ENCODE measurements at regions not wholly inside any gene's neighbourhood (a gene's known extent, or its start where the extent isn't known, plus 50 kb on each side); places are given as distances from the start of the nearest gene placed in this dataset.

- ChIA-PET POLR2A (no interaction called here), CTCF (interaction anchor here (1.0 kb wide), 1 partner anchor 19 kb away, joined by 3 read pairs; no protein-coding TSS in a partner anchor)
- H3K4me2 ChIP-seq, result no peak overlapping the region
- DNase-seq (ENCODE audit: low read depth in 1 of 2, low spot score in 1 of 2) (no peak), FAIRE-seq (no peak), ATAC-seq (no peak)
- H3K4me3 ChIP-seq, result no peak overlapping the region
- no peak overlapping the region for H3K27ac ChIP-seq
- no peaks in the 10 kb centered on the region for H3K9me3 ChIP-seq
- no peaks in the 10 kb centered on the region for H3K4me1 ChIP-seq
- 7% methylated on average over 3 of the region's 3 CpGs for WGBS (ENCODE audit: missing lambda C conversion rate)
- TF ChIP-seq, protein P1, sequence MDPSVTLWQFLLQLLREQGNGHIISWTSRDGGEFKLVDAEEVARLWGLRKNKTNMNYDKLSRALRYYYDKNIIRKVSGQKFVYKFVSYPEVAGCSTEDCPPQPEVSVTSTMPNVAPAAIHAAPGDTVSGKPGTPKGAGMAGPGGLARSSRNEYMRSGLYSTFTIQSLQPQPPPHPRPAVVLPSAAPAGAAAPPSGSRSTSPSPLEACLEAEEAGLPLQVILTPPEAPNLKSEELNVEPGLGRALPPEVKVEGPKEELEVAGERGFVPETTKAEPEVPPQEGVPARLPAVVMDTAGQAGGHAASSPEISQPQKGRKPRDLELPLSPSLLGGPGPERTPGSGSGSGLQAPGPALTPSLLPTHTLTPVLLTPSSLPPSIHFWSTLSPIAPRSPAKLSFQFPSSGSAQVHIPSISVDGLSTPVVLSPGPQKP (IDR thresholded peaks at IDR 0.05; ENCODE audit: low read depth, low read length), result no peak
- TF ChIP-seq ESRRA (IDR thresholded peaks at IDR 0.05; ENCODE audit: borderline replicate concordance, low read length) (no peak), FOSB (CRISPR knock-in tag; IDR thresholded peaks at IDR 0.05) (no peak), JUN (IDR thresholded peaks at IDR 0.05) (no peak), CBX8 (IDR thresholded peaks at IDR 0.05) (no peak), RFX5 (IDR thresholded peaks at IDR 0.05) (no peak), POLR2A (IDR thresholded peaks at IDR 0.05; ENCODE audit: low read length) (no peak), RARB (CRISPR knock-in tag; IDR thresholded peaks at IDR 0.05) (no peak), SREBF2 (IDR thresholded peaks at IDR 0.05) (no peak)
- TF ChIP-seq, protein P2, sequence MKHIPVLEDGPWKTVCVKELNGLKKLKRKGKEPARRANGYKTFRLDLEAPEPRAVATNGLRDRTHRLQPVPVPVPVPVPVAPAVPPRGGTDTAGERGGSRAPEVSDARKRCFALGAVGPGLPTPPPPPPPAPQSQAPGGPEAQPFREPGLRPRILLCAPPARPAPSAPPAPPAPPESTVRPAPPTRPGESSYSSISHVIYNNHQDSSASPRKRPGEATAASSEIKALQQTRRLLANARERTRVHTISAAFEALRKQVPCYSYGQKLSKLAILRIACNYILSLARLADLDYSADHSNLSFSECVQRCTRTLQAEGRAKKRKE (CRISPR knock-in tag; IDR thresholded peaks at IDR 0.05; ENCODE audit: low read depth), result no peak
- TF ChIP-seq, protein P3, sequence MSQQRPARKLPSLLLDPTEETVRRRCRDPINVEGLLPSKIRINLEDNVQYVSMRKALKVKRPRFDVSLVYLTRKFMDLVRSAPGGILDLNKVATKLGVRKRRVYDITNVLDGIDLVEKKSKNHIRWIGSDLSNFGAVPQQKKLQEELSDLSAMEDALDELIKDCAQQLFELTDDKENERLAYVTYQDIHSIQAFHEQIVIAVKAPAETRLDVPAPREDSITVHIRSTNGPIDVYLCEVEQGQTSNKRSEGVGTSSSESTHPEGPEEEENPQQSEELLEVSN (IDR thresholded peaks at IDR 0.05; ENCODE audit: borderline replicate concordance, low read depth), result no peak
- TF ChIP-seq, protein P4, sequence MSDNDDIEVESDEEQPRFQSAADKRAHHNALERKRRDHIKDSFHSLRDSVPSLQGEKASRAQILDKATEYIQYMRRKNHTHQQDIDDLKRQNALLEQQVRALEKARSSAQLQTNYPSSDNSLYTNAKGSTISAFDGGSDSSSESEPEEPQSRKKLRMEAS (IDR thresholded peaks at IDR 0.05), result no peak
These were observed 277.4 kb upstream of the MC4R start for GRCh38 chr18:60649842-60650536.

- FAIRE-seq, result no peak
- POLR2A ChIA-PET, result no interaction called here
These were observed 281.7 kb upstream of the MC4R start for GRCh38 chr18:60654298-60654697.

More at GRCh38 chr18:60654298-60654697, 281.7 kb upstream of the MC4R start:
- no peak for TF ChIP-seq RNF2 (IDR thresholded peaks at IDR 0.05; ENCODE audit: borderline replicate concordance, low read depth)
- TF ChIP-seq CBX8 (IDR thresholded peaks at IDR 0.05), result no peak
- TF ChIP-seq KDM1A (IDR thresholded peaks at IDR 0.05; ENCODE audit: low read depth), result no peak
- TF ChIP-seq, protein P5, sequence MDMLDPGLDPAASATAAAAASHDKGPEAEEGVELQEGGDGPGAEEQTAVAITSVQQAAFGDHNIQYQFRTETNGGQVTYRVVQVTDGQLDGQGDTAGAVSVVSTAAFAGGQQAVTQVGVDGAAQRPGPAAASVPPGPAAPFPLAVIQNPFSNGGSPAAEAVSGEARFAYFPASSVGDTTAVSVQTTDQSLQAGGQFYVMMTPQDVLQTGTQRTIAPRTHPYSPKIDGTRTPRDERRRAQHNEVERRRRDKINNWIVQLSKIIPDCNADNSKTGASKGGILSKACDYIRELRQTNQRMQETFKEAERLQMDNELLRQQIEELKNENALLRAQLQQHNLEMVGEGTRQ (IDR thresholded peaks at IDR 0.05), result no peak
- TF ChIP-seq CBX2 (IDR thresholded peaks at IDR 0.05; ENCODE audit: borderline replicate concordance, low read depth), result no peak
- TF ChIP-seq, protein P4 (IDR thresholded peaks at IDR 0.05), result no peak
- TF ChIP-seq CEBPB (IDR thresholded peaks at IDR 0.05), result no peak
- TF ChIP-seq CHD4 (IDR thresholded peaks at IDR 0.05; ENCODE audit: borderline replicate concordance), result no peak
- TF ChIP-seq HEYL (CRISPR knock-in tag; IDR thresholded peaks at IDR 0.05), result no peak
- no peak for TF ChIP-seq POLR2A (IDR thresholded peaks at IDR 0.05; ENCODE audit: low read length)
- no peak for TF ChIP-seq EHF (CRISPR knock-in tag; IDR thresholded peaks at IDR 0.05)
- TF ChIP-seq, protein P2 (CRISPR knock-in tag; IDR thresholded peaks at IDR 0.05; ENCODE audit: low read depth), result no peak
- no peak for TF ChIP-seq ESRRA (IDR thresholded peaks at IDR 0.05; ENCODE audit: borderline replicate concordance, low read length)
- TF ChIP-seq FOSL2 (IDR thresholded peaks at IDR 0.05), result no peak
- TF ChIP-seq FOSL2 (CRISPR knock-in tag; IDR thresholded peaks at IDR 0.05), result no peak
- no peak for TF ChIP-seq PBX3 (IDR thresholded peaks at IDR 0.05)
- no peak for TF ChIP-seq HOXB5 (CRISPR knock-in tag; IDR thresholded peaks at IDR 0.05)
- no peak for TF ChIP-seq ZNF302 (CRISPR knock-in tag; IDR thresholded peaks at IDR 0.05)
- TF ChIP-seq, protein P1 (IDR thresholded peaks at IDR 0.05; ENCODE audit: low read depth, low read length), result no peak
- no peak overlapping the region for H3K4me2 ChIP-seq
- CTCF ChIA-PET, result no interaction called here
- no peak overlapping the region for H3K27ac ChIP-seq
- no peaks in the 10 kb centered on the region for H3K4me1 ChIP-seq
- DNase-seq (ENCODE audit: low read depth in 1 of 2, low spot score in 1 of 2) (no peak), ATAC-seq (no peak)
- 18% methylated on average over 2 of the region's 2 CpGs for WGBS (ENCODE audit: missing lambda C conversion rate)
- H3K9me3 ChIP-seq, result no peaks in the 10 kb centered on the region
- no peak overlapping the region for H3K4me3 ChIP-seq
